Kidney epithelial cell (primary cell): ENCODE measurements at regions not wholly inside any gene's neighbourhood (a gene's known extent, or its start where the extent isn't known, plus 50 kb on each side); places are given as distances from the start of the nearest gene placed in this dataset.

Source experiments
- DNase-seq: peaks from one replicate; pipeline ENCODE4 v3.0.0-alpha.2; 2010; ENCODE audit warnings: low read depth
- H3K27me3 ChIP-seq: 2 replicates; pipeline ENCODE4 v1.6.0; 2011; ENCODE audit warnings: low read length; ENCODE audit not compliant: control insufficient read depth, insufficient read depth
- H3K36me3 ChIP-seq: 2 replicates; pipeline ENCODE4 v1.5.1; 2011; ENCODE audit warnings: low read length; ENCODE audit not compliant: control insufficient read depth, insufficient read depth
- H3K4me3 ChIP-seq: 2 replicates; pipeline ENCODE4 v1.5.1; 2011; ENCODE audit warnings: low read depth, mild to moderate bottlenecking, control low read depth, low read length
- TF ChIP-seq, protein P1 (sequence below): IDR thresholded peaks from 2 replicates; pipeline ENCODE4 v1.5.1; 2011; ENCODE audit warnings: mild to moderate bottlenecking, moderate library complexity, low read length, control low read depth, inconsistent platforms; ENCODE audit not compliant: insufficient read depth, poor library complexity, severe bottlenecking

DNA sequence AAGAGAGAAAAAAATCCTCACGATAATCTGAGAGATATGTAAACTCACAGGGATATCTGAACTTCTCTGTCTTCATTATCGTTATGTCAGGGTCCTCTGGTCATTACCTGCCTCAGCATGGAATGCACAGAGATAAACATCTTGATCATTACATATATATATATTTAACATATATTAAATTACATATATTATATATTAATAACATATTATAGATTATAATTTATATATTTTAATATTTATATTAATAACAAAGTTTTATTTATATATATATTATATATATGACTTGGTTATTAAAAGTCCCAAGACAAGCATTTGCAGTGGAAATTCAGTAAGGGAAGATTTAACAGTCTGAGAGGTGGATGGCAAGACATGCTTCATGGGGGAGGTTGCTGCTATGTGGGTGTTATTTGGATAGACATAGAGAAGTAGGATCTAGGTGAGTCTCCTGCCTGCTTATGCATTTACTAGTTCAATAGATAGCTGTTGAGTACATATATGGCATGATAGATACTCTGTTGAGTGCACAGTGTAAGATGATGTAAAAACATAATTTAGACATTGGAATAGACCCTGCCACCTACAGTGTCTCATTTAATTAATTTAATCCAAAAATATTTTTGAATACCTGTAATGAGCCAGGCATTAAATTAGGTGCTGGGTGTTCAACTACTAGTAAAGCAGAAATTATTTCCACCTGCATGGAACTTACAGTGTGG, 255.2 kb downstream of the RAD51AP2 start:
- Histone ChIP-seq H3K4me3 (no peak overlapping the region), H3K27me3 (no peaks in the 10 kb centered on the region), H3K36me3 (no peaks in the 10 kb centered on the region)
- DNase-seq: no peak
- TF ChIP-seq, protein P1, sequence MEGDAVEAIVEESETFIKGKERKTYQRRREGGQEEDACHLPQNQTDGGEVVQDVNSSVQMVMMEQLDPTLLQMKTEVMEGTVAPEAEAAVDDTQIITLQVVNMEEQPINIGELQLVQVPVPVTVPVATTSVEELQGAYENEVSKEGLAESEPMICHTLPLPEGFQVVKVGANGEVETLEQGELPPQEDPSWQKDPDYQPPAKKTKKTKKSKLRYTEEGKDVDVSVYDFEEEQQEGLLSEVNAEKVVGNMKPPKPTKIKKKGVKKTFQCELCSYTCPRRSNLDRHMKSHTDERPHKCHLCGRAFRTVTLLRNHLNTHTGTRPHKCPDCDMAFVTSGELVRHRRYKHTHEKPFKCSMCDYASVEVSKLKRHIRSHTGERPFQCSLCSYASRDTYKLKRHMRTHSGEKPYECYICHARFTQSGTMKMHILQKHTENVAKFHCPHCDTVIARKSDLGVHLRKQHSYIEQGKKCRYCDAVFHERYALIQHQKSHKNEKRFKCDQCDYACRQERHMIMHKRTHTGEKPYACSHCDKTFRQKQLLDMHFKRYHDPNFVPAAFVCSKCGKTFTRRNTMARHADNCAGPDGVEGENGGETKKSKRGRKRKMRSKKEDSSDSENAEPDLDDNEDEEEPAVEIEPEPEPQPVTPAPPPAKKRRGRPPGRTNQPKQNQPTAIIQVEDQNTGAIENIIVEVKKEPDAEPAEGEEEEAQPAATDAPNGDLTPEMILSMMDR: no peak

DNA sequence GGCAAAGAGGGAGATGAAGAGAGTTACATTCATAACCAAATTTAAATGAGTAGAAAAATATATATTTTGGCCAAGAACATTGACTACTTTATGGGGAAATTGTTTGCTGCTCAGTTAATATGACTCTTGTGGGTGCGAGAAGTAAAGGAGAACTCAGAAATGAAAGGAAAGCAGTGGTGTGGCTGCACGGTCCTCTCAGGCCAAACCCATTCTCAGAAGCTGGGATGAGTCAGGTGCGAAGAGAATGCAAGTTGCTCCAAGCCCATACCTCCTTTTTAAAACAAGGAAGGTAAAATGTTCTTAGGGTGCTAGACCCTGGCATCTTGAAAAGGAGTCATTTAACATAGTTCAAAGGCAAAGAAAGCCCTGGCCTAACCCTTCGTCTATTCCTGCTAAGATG, 258.6 kb downstream of the RAD51AP2 start:
- H3K4me3 ChIP-seq: no peak overlapping the region
- no peaks in the 10 kb centered on the region for H3K27me3 ChIP-seq
- no peaks in the 10 kb centered on the region for H3K36me3 ChIP-seq
- no peak for DNase-seq
- TF ChIP-seq, protein P1: no peak

DNA sequence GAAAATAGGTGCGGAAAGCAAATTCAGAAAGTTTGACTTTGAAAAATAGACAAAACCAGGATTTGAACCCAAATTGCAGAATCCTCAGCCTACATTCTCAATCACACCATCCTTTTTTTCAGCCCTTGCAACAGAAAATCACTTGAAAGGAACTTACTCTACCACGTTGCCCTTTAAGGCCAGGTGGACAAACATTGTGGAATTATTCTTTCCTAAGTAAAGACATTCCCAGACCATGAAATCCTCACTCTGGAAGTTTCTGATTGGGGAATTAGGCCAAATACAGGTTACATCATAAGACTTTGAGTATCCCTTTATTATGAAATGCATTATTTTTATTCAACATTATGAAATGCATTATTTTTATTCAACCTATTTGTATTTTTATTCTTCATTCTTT, 259.4 kb downstream of the RAD51AP2 start:
- TF ChIP-seq, protein P1: no peak
- Histone ChIP-seq H3K4me3 (no peak overlapping the region), H3K27me3 (no peaks in the 10 kb centered on the region), H3K36me3 (no peaks in the 10 kb centered on the region)
- no peak for DNase-seq

DNA sequence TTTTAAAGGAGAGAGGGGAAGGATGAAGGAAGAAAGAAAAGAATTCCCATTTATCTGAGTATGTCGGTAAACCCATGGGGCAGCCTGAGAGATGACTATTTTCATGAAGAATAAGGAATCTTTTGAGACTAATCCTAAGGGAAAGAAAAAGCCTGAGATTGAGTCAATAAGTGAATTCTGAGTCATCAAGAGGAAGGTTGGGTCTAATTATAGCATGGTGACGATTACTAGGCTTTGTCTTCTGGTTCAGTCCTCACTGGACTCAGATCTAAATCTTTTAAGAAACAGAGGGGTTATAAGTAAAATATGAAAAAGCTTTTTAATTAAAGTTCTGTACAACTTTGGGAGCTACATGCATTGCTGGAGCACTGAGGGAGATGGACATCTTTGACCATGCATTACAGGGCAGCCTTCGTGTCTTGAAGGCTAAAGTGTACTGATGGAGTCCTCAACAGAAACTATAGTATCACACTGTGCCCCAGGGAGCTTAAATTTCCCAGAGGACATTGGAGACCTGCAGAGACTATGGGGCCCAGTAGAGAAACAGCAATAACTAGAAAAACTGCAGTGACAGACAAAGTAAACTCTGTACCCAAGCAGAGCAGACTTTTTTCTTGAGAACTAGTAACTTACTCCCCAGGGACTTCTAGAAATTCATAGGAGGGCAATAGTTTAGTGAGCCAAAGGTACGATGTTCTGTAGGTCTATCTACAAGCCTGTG, 260.9 kb downstream of the RAD51AP2 start:
- Histone ChIP-seq H3K4me3 (no peak overlapping the region), H3K27me3 (no peaks in the 10 kb centered on the region), H3K36me3 (no peaks in the 10 kb centered on the region)
- DNase-seq: no peak
- TF ChIP-seq, protein P1: no peak

DNA sequence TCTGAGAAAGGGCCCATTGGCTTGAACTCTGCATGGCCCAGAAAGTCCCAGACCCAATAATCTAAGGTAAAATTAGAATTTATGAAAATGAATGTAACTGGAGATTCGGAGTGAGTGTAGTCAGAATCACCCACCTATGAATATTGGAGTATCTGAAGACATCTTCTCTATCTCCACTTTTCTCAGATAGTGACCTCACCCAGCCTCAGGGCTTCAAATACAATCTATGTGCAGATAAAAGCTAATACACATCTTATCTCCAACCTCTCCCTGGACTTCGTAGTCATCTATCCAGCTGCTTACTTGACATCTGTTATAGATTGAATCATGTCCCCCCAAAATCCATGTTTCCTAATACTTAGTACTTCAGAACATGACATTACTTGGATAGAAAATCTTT, 263.2 kb downstream of the RAD51AP2 start:
- Histone ChIP-seq H3K36me3 (no peaks in the 10 kb centered on the region), H3K4me3 (no peak overlapping the region), H3K27me3 (no peaks in the 10 kb centered on the region)
- TF ChIP-seq, protein P1: no peak
- DNase-seq: no peak

DNA sequence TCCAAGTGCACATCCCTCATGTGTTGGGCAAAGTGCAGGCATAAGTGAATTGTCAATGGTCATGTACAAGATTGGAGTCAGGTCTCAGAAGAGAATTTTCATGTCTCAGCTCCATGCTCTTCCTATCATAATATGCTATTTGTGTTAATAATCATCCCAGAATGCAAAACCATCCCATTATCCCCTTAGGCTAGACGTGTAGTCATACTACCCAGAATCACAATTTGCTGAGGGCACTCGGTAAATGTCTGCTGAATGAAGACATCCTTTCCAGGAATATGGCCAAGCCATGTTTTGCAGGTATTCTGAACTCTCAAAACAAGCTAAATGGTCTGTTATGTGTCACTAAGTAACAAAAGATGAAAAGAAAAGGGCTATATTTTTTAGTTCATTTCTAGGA, 263.8 kb downstream of the RAD51AP2 start:
- H3K27me3 ChIP-seq: no peaks in the 10 kb centered on the region
- H3K4me3 ChIP-seq: no peak overlapping the region
- no peaks in the 10 kb centered on the region for H3K36me3 ChIP-seq
- TF ChIP-seq, protein P1: no peak
- DNase-seq: no peak
